ENCODE measurements at regions not wholly inside any gene's neighbourhood (a gene's known extent, or its start where the extent isn't known, plus 50 kb on each side); places are given as distances from the start of the nearest gene placed in this dataset.

DNA sequence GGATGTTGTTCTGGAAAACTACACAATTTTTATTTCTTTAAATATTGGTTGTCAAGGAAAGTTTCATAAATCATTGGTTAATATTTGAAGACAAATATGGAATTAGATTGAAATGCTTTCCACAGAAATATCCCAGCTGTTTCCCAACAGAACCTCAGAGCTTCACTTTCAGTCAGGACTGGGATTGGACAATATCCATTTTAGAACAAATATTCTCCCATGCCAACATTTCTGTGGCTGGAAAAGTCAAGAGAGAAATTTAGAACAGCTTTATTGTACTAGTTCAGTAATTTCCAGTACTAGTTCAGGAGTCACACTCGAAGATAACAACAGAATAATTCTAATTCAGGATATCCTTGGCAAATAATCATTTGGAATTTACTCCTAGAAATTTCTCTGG lies 116.1 kb upstream of the TUT7 start:
- no peak for DNase-seq

DNA sequence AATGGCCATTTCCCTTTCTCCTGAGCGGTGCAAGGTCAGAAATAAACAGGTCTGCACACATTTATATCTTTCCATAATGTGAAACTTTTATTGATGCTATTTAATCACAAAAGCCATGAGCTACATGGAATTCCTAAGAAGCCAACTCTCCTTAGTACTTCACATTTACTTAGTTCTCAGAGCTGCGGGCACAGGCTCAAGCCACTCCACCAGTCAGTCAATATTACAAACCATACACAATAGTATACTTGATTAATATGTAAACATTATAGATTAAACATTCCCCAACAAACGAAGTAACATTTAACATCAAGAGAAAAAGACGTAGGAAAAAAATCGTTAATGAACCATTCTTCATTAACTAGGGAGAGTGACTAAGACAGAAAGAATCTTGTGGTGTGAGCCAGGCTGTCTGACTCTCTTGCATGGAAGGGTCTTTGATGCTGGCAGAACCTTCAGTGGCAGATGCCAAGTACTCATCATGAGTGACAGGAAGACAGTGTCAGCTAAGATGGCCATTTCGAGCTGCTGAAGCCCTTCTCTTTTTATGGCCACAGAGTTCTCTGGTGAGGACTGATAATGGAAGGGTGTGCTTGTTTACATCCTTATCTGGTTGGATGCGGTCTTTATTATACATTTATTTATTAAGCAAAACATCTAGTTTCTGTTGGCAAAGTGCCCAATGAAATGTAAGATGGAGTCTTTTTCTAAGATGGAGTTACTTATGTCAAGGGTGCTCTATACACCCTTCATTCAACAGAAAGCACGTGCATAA lies 115.5 kb upstream of the TUT7 start:
- no peak for DNase-seq

DNA sequence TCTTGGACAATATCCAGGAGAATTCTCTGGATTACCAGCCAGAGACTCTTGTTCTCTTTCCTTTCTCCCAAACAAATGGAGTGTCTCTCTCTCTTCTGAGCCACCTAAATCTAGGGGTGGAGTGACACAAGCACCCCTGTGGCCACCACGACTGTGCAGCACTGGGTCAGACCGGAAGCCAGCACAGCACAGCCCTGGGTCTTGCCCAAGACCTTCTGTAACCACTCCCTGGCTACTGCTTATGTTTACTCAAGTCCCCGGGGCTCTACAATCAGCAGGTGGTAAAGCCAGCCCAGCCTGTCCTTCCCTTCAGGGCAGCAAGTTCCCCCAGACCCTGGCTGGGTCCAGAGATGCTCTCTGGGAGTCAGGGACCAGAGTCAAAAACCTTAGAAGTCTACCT lies 110.0 kb upstream of the TUT7 start:
- DNase-seq: no peak

DNA sequence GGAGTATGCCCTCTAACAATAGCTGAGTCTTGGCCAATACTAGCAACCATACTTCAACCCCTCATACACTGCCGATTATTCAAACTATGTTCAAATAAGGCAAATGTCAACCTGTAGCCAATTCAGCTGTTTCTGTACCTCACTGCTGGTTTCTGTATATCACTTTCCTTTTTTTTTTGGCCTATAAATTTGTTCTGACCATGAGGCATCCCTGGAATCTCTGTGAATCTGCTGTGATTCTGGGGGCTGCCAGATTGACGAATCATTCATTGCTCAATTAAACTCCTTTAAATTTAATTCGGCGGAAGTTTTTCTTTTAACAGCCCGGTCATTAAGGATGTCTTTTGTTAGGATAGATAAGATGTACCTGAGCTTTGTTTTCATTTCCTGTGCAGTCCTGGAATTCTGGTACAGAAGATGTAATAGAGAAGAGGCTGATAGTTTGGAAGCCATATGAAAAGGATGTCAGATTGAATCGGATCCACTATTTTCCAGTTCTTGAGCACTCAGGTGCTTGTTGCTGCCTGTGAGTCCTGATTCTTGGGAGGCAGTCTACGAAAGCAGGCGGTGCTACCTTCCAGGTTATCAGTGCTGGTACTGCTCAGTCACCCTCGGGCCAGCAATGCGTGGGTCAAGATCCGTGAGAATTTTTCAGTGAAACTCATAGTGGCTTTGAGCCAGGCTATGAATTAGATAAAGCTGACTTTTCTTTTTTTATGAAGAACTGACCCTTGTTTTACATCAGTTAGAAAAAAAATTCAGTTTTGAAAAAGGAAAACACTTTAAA lies 106.2 kb upstream of the TUT7 start:
- no peak for DNase-seq

DNA sequence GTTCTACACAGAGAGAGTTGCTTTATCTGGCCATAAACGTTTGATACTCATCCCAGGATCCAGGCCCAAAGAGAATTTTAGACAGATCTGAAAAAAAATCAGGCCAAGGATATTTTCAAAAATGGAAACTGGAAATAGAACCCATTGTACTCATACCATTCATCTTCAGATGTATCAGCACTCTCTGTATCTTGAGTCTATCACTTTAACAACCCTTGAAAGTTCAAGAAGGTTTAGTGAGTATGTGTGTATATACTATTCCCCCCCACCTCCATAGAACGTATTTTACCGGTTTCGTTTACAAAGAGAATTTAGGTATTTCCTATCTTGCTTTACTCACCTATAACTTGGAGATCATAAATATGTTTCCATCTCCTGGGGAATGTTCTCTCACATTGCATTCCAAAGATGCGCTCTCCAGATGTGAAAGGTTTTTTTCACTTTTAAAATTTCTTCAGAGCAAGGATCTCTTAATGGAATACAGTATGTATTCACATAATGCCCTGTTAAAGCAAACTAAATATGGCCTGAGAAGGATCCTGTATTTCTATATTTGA lies 105.5 kb upstream of the TUT7 start:
- DNase-seq: no peak

DNA sequence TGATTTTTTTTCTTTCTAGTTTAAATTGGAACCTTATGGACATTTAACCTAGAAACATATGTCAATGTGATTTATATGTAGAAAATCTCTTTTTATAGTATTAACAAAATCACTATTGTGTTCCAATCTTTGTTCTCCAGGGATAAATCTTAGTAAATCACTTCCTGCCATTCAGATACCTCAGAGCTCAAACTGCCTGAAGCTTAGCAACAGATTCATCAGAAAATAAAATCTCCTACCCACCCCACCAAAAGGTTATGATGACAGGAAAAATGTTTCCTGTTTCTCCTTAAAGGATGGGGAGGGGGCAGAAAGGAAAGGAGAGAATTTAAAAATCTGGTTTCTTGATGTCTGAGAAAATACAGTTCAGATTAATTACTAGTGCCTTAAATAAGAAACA lies 105.0 kb upstream of the TUT7 start:
- no peak for DNase-seq

DNA sequence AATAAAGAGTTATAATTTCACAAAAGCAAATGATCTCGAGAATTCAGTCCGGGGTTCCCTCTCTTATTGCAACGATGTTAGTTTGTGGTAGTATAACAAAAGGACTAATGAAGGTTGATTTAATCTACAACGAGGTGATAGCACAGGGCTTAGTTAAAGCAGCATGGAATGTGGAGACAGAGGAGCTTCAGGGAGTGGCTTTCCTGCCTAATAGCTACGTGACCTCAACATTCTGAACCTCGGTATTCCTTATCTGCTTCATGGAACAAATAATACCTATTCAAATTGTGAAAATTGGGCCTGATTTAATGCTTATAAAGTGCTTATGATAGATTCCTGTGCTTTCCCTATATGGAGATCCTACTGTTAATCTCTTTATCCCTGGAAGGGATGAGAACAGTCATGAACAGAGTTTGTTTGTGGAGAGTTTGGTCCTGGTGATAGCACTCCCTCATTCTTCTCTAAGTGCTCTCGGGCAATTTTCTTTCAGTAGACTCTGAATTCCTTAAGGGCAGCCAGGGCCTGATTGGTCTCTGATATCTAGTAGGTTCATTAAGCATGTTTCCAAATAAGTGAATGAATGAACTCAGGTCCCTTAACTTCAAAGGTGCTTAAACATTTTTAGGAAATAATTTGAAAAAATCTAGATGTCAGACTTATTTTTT lies 104.1 kb upstream of the TUT7 start:
- no peak for DNase-seq

DNA sequence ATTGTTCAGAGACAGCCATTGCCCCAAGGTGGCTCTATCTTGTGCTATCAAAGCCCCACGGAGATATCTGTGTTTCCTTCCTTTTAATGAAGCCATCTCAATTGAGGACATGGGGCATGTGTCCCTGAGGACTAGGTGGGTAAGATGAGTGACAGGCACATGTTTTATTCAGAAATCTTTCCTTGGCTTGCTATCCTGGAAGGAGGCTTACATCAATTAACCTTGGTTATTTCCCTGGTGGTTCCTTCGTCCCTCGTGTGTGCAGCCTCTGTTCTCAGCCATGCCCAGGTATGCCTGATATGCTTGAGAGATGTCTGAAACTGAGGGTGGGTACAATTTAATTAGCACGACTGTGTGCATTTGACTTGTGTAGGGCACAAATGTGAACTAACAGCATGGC lies 102.2 kb upstream of the TUT7 start:
- DNase-seq: no peak

DNA sequence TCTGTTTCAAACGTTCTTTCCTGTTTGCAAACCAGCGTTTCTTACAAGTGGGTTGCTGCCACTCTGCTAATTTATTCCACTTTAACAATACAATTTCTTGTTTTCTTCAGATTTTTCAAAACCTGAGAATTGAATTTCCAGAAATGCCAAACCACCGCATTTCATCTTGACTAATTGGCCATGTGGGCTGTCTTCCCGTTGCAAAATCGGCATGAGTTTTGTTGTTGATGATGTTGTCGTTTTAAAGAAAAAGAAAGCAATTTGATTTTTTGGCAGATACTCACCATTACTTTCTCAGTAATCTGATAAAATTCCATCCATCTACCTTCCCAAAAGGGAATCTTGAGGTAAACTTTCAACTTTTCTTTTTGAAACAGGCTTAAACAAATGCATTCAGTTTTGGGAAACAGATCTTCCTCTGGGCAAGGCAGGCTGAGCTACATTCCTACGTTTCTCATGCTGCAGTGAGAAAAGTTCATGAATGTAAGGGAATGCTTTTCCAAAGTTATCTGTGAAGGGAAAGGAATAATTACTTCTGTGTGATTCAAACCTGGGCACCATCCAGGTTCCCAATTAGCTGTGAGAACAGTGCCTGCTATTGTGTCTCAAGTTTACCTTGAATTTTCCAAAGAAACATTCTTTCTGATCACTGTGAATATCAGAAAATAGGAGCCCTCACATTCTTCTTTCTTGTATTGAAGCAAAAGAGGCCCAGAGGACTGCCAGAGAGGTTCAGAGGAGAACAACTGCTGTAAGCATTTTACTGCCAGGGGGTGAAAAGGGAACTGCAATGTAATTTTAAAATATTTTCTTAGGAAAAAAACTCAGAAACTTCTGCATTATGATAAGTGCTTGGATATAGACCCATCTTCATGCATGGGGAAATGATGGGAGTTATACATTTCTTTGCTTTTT lies 100.7 kb upstream of the TUT7 start:
- DNase-seq: no peak

DNA sequence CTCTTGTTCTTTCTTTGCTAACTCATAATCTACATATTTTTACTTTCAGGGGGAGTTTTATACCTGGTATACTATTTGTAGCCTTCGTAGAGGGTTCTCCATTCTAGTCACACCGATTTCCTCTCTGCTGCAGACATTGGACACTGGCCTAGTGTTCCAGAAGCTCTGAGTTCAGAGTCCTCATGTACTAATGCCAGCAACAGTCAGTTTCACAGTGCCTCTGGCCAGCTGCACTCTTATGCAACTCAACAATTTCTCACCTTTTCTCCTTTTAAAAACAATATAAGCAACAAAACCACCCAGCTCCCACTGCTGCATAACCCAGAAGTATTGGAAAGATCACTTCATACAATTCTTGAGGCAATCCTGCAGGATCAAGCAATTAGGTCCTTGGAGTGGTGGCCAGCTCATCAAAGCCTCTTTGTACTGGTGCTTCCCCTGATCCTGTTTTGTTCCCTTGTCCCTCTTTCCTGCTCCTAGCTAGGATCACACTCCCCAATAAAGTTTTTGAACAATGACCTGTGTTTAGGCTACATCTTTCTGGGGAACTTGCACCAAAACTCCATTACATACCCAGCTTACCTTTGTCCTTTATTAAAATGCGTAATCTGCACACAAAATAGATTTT lies 98.1 kb upstream of the TUT7 start:
- DNase-seq: no peak

DNA sequence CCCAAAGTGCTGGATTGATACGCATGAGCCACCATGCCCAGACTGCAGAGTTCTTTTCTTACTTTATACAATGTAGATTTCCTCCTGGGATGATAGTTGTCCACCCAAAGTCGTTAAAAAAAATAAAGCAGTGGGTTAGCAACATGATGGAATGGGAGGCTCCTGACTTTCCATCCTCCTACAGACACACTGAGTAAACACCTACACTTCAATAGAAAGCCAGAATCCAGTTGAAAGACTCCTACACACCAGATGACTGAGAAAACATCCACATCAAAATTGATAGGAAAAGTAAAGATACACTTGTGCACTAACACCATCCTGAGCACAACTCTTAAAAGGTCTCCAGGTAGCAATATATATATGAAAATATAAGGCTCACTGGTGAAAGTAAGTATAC lies 95.0 kb upstream of the TUT7 start:
- DNase-seq: no peak

DNA sequence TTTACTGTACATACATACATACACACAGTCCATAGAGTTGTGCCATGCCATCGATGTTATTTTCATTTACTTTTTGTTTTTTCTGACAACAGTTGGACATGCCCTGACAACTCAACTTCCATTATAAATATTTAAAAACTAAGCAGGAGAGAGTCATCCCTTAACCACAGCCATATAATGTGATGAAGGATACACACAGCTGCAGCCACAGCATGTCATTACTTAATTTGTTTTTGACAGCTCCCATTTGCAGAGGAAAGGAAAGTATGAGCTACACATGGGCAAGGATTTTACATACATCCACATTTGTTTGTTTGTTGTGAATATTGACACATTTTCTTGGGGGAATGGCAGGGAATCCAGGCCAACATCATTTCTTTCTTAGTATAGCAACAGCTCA lies 91.5 kb upstream of the TUT7 start:
- DNase-seq: no peak

DNA sequence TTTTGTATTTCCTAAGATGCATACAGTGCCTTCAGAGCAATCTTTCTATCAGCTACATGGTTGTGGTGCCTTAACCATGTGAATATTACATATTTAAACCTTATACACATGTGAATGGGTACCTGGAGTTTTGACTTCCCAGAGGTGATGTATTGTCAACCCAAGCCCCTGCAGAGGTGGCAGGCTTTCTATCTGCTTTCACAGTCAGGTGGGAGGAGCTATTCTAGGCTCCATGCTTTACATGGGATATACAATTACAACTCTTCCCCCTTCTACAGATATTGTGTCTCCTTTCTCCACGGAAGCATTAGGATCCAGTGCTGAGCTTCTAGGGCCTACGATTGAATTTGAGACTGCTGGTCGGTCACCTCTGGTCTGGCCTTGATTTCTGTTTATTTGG lies 89.8 kb upstream of the TUT7 start:
- no peak for DNase-seq

DNA sequence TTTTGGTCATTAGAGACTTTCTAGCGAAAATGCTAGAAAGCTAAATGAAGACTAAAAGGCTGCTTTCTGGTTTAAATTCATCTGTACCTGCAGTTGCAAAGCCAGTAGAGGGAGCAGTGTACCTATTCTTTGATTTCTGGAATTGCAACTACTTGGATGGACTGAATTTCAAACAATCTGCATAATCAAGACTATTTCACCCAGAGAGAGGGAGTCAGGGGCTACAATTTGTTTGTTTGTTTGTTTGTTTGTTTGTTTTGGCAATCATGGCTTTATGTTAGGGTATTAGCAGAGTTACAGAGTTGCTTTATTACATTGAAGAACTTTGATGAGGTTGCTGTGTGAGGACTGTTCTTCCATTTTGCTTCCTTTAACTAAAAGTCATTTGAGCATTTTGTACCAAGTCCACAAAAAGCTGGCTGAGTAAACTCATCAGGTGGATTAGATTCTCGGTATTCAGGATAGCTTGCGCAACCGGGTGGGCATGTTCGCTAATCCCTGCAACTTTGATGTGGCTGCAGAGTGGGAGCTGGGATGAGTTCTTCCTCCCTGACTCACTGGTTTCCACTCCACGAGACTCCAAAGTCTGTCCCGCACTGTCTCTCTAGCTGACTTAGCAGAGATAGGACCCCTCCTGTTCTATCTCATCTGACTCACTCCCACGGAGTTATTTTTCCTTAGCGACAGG lies 80.0 kb upstream of the TUT7 start:
- DNase-seq: peak in 1 of 2 experiments; percentile 23

DNA sequence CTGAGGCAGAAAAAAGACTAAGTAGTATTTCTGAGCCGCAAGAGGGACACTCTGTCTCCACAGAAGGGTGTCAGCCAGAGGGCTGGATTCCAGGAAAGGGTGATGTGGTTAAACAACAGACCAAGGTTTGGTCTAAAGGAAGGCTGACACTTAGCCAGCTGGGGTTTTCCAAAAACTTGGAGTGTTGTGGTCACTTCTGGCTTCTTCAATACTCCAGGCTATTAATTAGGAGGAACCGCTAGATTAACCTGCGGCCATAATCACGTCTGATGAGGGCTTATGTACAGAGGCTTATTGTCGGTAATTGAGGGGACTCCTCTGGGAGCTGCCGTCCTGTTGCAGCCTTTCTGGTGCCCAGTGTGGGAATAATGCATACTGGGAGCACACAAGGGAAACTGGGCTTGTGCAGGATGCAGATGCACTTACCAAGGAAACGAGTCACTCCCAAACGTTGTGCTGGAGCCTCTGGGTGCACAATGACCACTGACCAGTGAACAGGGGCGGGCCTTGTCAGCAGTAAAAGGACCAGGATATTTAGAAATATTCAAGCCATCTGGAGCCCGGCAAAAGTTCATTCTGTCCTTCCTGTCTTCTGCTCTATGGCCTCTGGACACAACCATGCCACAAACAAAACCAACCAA lies 70.2 kb upstream of the TUT7 start:
- DNase-seq: peak; percentile 17 to 45

DNA sequence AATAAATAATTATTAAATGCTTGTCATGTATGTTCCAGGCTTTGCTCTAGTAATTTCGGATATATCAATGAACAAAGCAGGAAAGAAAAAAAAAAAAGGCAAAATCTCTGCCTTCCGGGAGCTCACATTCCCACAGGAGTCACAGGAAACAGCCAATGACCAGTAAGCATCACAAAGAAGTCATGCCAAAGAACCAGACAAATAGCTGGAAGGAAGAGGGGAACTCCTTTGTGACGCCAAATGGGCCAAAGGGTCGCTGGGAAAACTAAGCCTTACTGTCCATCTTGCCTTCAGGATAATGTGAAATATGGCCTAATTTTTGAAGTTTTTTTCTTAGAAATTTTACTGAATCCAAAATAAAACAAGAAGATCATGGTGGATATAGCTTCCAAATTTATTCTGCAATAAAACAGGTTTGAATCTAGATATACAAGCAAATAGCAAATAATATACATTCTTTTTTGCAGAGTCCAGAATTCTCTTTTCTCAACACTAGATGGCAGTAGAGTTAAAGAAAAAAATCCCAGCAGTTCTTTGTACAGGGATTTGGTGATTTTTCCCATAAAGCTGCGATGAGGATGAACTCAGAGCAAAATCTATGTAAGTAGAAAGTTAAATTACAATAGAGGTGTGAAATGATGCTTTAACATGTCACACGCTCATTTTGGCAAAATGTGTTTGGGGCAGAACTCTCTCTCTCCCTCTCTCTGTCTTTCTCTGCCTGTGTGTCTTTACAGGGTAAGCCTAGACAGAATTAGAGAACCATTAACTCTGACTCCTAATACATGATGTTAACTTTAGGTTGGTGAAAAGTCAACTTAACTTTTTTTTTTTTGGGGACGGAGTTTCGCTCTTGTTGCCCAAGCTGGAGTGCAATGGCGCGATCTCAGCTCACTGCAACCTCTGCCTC lies 60.0 kb upstream of the TUT7 start:
- DNase-seq: peak in 1 of 2 experiments; percentile 5

DNA sequence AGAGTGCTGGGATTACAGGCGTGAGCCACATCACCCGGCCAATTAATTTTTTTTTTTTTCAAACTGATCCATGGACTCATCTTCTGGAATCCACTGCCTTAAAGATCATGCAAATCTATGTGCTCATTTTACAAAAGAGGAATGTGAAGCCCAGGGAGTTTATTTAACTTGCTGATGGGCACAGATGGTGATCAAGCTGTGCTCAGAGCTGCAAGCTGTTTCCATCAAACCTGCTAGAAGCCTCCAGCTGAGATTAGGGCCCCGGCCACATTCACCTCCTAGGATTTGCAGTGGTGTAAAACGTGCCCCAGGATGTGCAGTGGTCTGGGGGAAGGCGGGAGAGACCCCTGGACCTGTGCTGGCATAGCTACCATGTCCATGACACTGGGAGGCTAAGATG lies 56.1 kb upstream of the TUT7 start:
- peak; percentile 49 to 59 for DNase-seq

DNA sequence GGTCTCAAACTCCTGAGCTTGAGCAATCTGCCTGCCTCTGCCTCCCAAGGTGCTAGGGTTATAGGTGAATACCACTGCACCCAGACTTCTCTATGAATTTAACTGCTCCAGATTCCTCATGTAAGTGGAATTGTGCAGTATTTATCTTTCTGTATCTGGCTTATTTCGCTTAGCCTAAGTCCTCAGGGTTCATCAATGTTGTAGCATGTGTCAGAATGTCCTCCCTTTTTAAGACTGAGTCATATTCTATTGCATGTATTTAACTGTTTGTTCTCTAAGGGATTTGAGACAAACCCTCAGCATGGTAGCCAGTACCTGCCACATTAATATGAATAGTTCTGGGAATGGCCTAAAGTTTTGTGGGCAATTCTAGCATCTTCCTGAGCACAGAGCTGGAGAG lies 53.9 kb upstream of the TUT7 start:
- DNase-seq: no peak

DNA sequence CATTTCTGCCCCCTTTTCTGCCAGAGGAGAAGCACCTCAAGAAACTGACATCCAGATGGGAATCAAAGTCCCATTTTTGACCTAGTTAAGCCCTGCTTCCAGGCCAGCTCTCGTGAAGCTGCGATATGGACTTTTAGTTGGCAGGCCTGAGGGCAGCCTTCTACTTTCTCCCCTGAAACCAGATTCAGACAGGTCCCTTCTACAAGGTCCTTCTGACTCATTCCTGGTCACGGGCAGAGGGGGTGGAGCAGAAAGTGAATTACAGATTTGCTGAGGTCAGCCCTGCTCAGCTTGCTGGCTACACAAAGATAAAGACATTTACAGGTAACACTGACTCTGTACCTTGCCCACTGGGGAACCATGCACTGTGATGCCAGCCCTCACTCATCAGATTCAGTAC lies 52.8 kb upstream of the TUT7 start:
- no peak for DNase-seq

DNA sequence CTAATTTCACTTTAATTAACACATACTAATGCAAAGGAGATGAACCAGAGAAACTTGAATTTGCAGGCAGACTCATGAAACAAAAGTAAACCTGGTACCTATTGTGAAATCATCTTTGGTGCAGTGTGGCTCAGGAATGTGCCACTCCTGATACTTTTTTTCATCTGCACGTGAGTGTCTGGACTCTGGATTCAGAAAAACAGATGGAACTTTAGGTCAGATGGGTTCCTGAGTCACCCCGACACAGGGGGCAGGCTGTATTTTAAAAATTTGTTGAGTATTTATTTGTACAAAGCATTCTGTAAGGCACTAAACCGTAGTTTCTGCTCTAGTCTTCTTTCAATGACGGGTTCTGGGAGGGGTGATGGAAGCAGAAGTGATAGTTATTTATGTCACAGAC lies 52.2 kb upstream of the TUT7 start:
- DNase-seq: no peak

Data from NCI-H524 (cell line).